ENCODE measurements at regions not wholly inside any gene's neighbourhood (a gene's known extent, or its start where the extent isn't known, plus 50 kb on each side); places are given as distances from the start of the nearest gene placed in this dataset.

DNA sequence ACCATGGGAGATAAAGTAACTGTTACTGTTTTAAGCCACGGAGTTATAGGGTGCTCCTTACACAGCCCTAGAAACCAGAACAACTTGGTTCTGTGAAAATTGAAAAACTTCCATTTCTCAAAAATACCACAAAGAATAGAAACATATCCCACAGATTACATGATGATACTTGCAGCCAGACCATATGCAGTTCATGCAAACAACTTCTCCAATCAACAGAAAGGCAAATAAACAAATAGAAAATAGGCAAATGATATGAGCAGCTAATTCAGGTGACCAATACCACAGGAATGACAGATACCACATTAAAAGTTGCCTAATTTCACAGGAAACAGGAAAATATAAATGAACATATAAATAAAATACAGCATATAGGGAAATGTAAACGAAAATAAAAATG lies 297.5 kb downstream of the HTR7 start:
- Histone ChIP-seq H3K36me3 (replicated peaks in 1 of 2; ENCODE audit: insufficient read depth in 1 of 2, low read depth in 2 of 2) (no peaks in the 10 kb centered on the region), H3K4me1 (no peaks in the 10 kb centered on the region), H3K27ac (no peak overlapping the region), H3K27me3 (peaks cover 0 to 2% of the 10 kb centered on the region in 2 donors), H3K4me3 (no peak overlapping the region), H3K9me3 (no peaks in the 10 kb centered on the region)
- WGBS, 2 donors: 38 to 47% methylated on average over 2 of the region's 2 CpGs
- ATAC-seq (no peak), DNase-seq (no peak)
- intact Hi-C loops (cut with DNase I): no loop called here
- no peak for TF ChIP-seq POLR2A (IDR thresholded peaks at IDR 0.05)
- TF ChIP-seq, protein P1, sequence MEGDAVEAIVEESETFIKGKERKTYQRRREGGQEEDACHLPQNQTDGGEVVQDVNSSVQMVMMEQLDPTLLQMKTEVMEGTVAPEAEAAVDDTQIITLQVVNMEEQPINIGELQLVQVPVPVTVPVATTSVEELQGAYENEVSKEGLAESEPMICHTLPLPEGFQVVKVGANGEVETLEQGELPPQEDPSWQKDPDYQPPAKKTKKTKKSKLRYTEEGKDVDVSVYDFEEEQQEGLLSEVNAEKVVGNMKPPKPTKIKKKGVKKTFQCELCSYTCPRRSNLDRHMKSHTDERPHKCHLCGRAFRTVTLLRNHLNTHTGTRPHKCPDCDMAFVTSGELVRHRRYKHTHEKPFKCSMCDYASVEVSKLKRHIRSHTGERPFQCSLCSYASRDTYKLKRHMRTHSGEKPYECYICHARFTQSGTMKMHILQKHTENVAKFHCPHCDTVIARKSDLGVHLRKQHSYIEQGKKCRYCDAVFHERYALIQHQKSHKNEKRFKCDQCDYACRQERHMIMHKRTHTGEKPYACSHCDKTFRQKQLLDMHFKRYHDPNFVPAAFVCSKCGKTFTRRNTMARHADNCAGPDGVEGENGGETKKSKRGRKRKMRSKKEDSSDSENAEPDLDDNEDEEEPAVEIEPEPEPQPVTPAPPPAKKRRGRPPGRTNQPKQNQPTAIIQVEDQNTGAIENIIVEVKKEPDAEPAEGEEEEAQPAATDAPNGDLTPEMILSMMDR (IDR thresholded peaks at IDR 0.05): no peak

DNA sequence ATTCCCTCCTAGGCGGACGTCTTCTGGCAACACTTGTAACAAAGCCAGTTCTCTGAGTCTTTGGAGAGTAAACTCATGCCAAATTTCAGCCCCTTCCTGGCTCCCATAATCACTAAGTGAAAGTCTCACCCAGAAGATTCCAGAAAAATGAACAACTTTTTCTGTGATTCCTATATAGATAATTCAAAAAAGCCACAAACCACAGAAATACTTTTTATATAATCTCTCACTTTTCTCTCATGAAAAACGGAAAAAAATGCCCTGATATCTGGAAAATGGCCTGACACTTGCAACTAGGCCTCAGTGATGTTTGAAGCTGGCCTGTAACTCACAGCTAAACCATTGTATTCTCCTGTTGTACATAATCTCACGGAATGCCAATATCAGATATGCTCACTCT lies 296.2 kb downstream of the HTR7 start:
- no peaks in the 10 kb centered on the region for H3K27me3 ChIP-seq
- H3K27ac ChIP-seq: no peak overlapping the region
- H3K4me1 ChIP-seq: no peaks in the 10 kb centered on the region
- ATAC-seq: no peak
- H3K9me3 ChIP-seq: no peaks in the 10 kb centered on the region
- no peak overlapping the region for H3K4me3 ChIP-seq
- intact Hi-C loops (cut with DNase I): no loop called here
- WGBS, 2 donors: 43 to 44% methylated on average over 4 of the region's 4 CpGs
- H3K36me3 ChIP-seq (replicated peaks in 1 of 2; ENCODE audit: insufficient read depth in 1 of 2, low read depth in 2 of 2): no peaks in the 10 kb centered on the region
- no peak for DNase-seq
- TF ChIP-seq, protein P1 (IDR thresholded peaks at IDR 0.05): no peak
- no peak for TF ChIP-seq POLR2A (IDR thresholded peaks at IDR 0.05)

DNA sequence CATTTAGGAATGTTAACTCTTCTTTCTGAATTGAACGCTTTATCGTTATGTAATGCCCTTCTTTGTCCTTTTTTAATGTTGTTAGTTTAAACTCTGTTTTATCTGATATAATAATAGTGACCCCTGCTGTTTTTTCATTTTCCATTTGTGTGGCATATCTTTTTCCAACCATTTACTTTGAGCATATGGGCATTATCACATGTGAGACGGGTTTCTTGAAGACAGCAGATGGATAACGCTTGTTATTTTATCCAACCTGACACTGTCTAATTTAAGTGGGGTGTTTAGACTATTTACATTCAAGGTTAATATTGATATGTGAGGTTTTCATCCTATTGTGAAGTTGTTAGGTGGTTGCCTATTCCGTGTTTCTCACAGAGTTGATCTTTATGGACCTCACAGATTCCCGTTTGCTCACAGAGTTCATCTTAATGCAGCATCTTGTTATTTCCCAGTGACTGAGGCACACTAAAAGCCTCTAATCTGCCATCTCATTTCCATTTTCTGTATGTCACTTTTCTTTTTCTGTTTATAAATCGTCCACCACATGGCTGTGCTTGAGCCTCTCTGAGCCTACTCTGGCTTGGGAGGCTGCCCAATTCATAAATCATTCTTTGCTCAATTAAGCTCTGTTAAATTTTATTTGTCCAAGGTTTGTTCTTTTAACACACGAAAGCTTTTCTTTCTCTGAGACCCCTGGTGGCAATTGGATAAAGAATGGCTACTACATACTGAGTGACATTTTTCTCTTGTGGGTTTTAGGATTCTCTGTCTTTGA lies 286.2 kb downstream of the HTR7 start:
- intact Hi-C loops (cut with DNase I): no loop called here
- Histone ChIP-seq H3K27ac (no peak overlapping the region), H3K4me1 (no peaks in the 10 kb centered on the region), H3K27me3 (peaks cover 0 to 3% of the 10 kb centered on the region in 2 donors), H3K9me3 (no peaks in the 10 kb centered on the region), H3K36me3 (replicated peaks in 1 of 2; ENCODE audit: insufficient read depth in 1 of 2, low read depth in 2 of 2) (no peaks in the 10 kb centered on the region), H3K4me3 (no peak overlapping the region)
- no peak for TF ChIP-seq POLR2A (IDR thresholded peaks at IDR 0.05)
- TF ChIP-seq, protein P1 (IDR thresholded peaks at IDR 0.05): no peak
- WGBS, 2 donors: 59 to 64% methylated on average over 8 of the region's 8 CpGs
- DNase-seq (no peak), ATAC-seq (no peak)

DNA sequence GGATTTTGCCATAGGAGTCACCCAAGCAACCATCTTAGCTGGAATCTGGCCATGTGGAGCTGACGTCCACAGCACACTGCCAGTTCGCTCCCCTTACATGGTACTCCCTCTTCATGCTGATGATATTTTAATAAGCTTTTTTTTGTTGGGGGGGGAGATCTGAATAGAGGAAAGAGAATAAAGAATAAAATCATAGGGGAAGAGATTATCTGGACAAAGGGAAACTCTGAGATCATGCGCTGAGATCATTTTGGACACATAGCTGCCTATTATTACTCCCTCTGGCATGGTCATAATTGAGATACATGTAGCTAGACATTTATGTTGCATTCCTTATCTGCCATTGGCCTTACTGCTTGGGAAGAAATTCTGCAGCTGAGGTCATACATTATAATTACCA lies 282.7 kb downstream of the HTR7 start:
- peaks cover 0 to 3% of the 10 kb centered on the region in 2 donors for H3K27me3 ChIP-seq
- H3K4me3 ChIP-seq: no peak overlapping the region
- intact Hi-C loops (cut with DNase I): no loop called here
- 68 to 69% methylated on average over 3 of the region's 3 CpGs for WGBS, 2 donors
- H3K36me3 ChIP-seq (replicated peaks in 1 of 2; ENCODE audit: insufficient read depth in 1 of 2, low read depth in 2 of 2): no peaks in the 10 kb centered on the region
- TF ChIP-seq POLR2A (IDR thresholded peaks at IDR 0.05): no peak
- TF ChIP-seq, protein P1 (IDR thresholded peaks at IDR 0.05): no peak
- no peak for ATAC-seq
- no peaks in the 10 kb centered on the region for H3K4me1 ChIP-seq
- H3K27ac ChIP-seq: no peak overlapping the region
- no peak for DNase-seq
- H3K9me3 ChIP-seq: no peaks in the 10 kb centered on the region

DNA sequence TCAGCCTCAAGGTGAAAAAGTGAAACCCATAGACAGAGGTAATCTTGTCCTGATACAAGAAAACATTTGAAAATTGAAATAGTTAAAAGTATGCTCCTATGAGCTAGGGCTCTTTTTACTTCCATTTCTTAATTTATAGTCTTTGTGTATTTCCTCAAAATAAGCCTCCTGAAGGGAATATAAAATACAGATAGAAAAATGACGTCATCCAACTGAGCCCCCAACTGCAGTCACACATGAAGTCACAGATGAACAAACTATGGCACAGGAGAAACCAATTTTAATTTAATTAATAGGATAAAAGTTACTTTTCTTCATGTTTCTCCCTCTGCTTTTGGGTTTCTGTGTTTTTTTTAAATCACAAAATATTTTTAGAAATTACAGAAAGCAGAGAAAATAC lies 280.3 kb downstream of the HTR7 start:
- intact Hi-C loops (cut with DNase I): no loop called here
- Histone ChIP-seq H3K27me3 (no peaks in the 10 kb centered on the region), H3K9me3 (no peaks in the 10 kb centered on the region), H3K27ac (no peak overlapping the region), H3K36me3 (replicated peaks in 1 of 2; ENCODE audit: insufficient read depth in 1 of 2, low read depth in 2 of 2) (no peaks in the 10 kb centered on the region), H3K4me3 (no peak overlapping the region), H3K4me1 (no peaks in the 10 kb centered on the region)
- no peak for TF ChIP-seq POLR2A (IDR thresholded peaks at IDR 0.05)
- TF ChIP-seq, protein P1 (IDR thresholded peaks at IDR 0.05): no peak
- DNase-seq (no peak), ATAC-seq (no peak)
- 31 to 40% methylated on average over 1 of the region's 1 CpG for WGBS, 2 donors

All from body of pancreas (tissue), 4 donors.